ENCODE measurements at regions not wholly inside any gene's neighbourhood (a gene's known extent, or its start where the extent isn't known, plus 50 kb on each side); places are given as distances from the start of the nearest gene placed in this dataset.

GRCh38 chr3:195634426-195635261 is 50.9 kb upstream of the APOD start:
- peak; percentile 56 for DNase-seq

Data from stimulated activated CD4-positive, alpha-beta T cell treated with anti-CD3 and anti-CD28 coated beads, Interleukin-12 subunit alpha, Interleukin-12 subunit beta, amount 100 ng/mL, for 4 hours (primary cell).